OCI-LY1 (cell line): ENCODE measurements at regions not wholly inside any gene's neighbourhood (a gene's known extent, or its start where the extent isn't known, plus 50 kb on each side); places are given as distances from the start of the nearest gene placed in this dataset.

Experiments
- H2AFZ ChIP-seq: fragments of 200-600 bp; sonication (generic), shearing (Covaris generic); 2 replicates; pipeline ENCODE4 v1.6.0; 2014; ENCODE audit warnings: antibody characterized with exemption, mild to moderate bottlenecking, low read length
- H3F3A ChIP-seq: fragments of 200-600 bp; sonication (generic), shearing (Covaris generic); 2 replicates; pipeline ENCODE4 v1.6.0; 2014; ENCODE audit warnings: mild to moderate bottlenecking, antibody characterized with exemption, low read length, moderate library complexity; ENCODE audit not compliant: insufficient read depth
- H3K27ac ChIP-seq: fragments of 200-600 bp; sonication (generic); 2 replicates; pipeline ENCODE4 v1.5.1; 2014; ENCODE audit warnings: low read length, mixed run types, mild to moderate bottlenecking, low read depth; ENCODE audit not compliant: poor library complexity, severe bottlenecking
- H3K27me3 ChIP-seq: fragments of 200-600 bp; sonication (generic); 2 replicates; pipeline ENCODE4 v1.6.0; 2014; ENCODE audit warnings: antibody characterized with exemption, mild to moderate bottlenecking, low read length, moderate library complexity; ENCODE audit not compliant: insufficient read depth
- H3K36me3 ChIP-seq: fragments of 200-600 bp; sonication (generic); 2 replicates; pipeline ENCODE4 v1.6.1; 2014; ENCODE audit warnings: mild to moderate bottlenecking, antibody characterized with exemption, low read length, moderate library complexity, mixed read lengths; ENCODE audit not compliant: insufficient read depth
- H3K4me1 ChIP-seq: fragments of 200-600 bp; sonication (generic); 2 replicates; pipeline ENCODE4 v1.5.1; 2014; ENCODE audit warnings: mild to moderate bottlenecking, low read length, moderate library complexity; ENCODE audit not compliant: insufficient read depth, severe bottlenecking
- H3K4me2 ChIP-seq: fragments of 200-600 bp; sonication (generic), shearing (Covaris generic); 2 replicates; pipeline ENCODE4 v1.6.1; 2014; ENCODE audit warnings: low read length
- H3K4me3 ChIP-seq: fragments of 200-600 bp; sonication (generic); 2 replicates; pipeline ENCODE4 v1.5.1; 2014; ENCODE audit warnings: low read length, low read depth, mild to moderate bottlenecking, mixed read lengths; ENCODE audit not compliant: poor library complexity, severe bottlenecking
- H3K79me2 ChIP-seq: fragments of 200-600 bp; shearing (Covaris generic); 2 replicates; pipeline ENCODE4 v1.6.1; 2016; ENCODE audit warnings: mixed run types, low read length, mixed read lengths; ENCODE audit not compliant: insufficient read depth
- H3K9ac ChIP-seq: fragments of 200-600 bp; sonication (generic), shearing (Covaris generic); 2 replicates; pipeline ENCODE4 v1.6.1; 2014; ENCODE audit warnings: mild to moderate bottlenecking, low read length, mixed read lengths
- H3K9me2 ChIP-seq: fragments of 200-600 bp; sonication (generic), shearing (Covaris generic); 2 replicates; pipeline ENCODE4 v1.6.1; 2014; ENCODE audit warnings: low read depth, mild to moderate bottlenecking, low read length, mixed read lengths
- H3K9me3 ChIP-seq: fragments of 200-600 bp; shearing (Covaris generic); 2 replicates; pipeline ENCODE4 v1.6.1; 2014; ENCODE audit warnings: low read length, mixed read lengths
- H4K20me1 ChIP-seq: fragments of 200-600 bp; sonication (generic), shearing (Covaris generic); 2 replicates; pipeline ENCODE4 v1.6.0; 2016; ENCODE audit warnings: mild to moderate bottlenecking, low read length; ENCODE audit not compliant: insufficient read depth
- CTCF ChIP-seq: fragments of 200-600 bp; sonication (generic), shearing (Covaris generic); IDR thresholded peaks from 2 replicates; pipeline ENCODE4 v1.5.1; 2017; ENCODE audit warnings: mild to moderate bottlenecking, antibody characterized with exemption, low read length, moderate library complexity, mixed read lengths
- EZH2 ChIP-seq: fragments of 200-600 bp; sonication (generic), shearing (Covaris generic); IDR thresholded peaks from 2 replicates; pipeline ENCODE4 v1.8.0; 2017; ENCODE audit warnings: borderline replicate concordance, mixed run types, mild to moderate bottlenecking, antibody characterized with exemption, low read length, moderate library complexity, mixed read lengths

GRCh38 chr3:105199217-105199616, 167.5 kb upstream of the ALCAM start:
- Histone ChIP-seq H3K4me1 (no peaks in the 10 kb centered on the region), H3K79me2 (no peaks in the 10 kb centered on the region), H3K9me2 (no peaks in the 10 kb centered on the region), H3F3A (no peaks in the 10 kb centered on the region), H3K36me3 (no peaks in the 10 kb centered on the region), H3K27ac (no peak overlapping the region), H4K20me1 (no peaks in the 10 kb centered on the region), H3K27me3 (no peaks in the 10 kb centered on the region), H3K4me3 (no peak overlapping the region), H2AFZ (no peak overlapping the region), H3K9me3 (no peaks in the 10 kb centered on the region), H3K9ac (no peak overlapping the region), H3K4me2 (no peak overlapping the region)
- TF ChIP-seq CTCF (no peak), EZH2 (no peak)

GRCh38 chr3:105210141-105210540, 156.6 kb upstream of the ALCAM start:
- H4K20me1 ChIP-seq = no peaks in the 10 kb centered on the region
- no peaks in the 10 kb centered on the region for H3K27me3 ChIP-seq
- H3K4me3 ChIP-seq = no peak overlapping the region
- no peak overlapping the region for H3K9ac ChIP-seq
- no peaks in the 10 kb centered on the region for H3K36me3 ChIP-seq
- H3K9me3 ChIP-seq = no peaks in the 10 kb centered on the region
- no peaks in the 10 kb centered on the region for H3K79me2 ChIP-seq
- H3K27ac ChIP-seq = no peak overlapping the region
- H3F3A ChIP-seq = no peaks in the 10 kb centered on the region
- H3K4me2 ChIP-seq = no peak overlapping the region
- no peak overlapping the region for H2AFZ ChIP-seq
- H3K4me1 ChIP-seq = no peaks in the 10 kb centered on the region
- H3K9me2 ChIP-seq = no peaks in the 10 kb centered on the region
- TF ChIP-seq CTCF = no peak

GRCh38 chr3:105214590-105214989, 152.1 kb upstream of the ALCAM start:
- H3K36me3 ChIP-seq = no peaks in the 10 kb centered on the region
- H3K4me3 ChIP-seq = no peak overlapping the region
- no peak overlapping the region for H2AFZ ChIP-seq
- no peak overlapping the region for H3K9ac ChIP-seq
- H3K4me2 ChIP-seq = no peak overlapping the region
- H3K4me1 ChIP-seq = no peaks in the 10 kb centered on the region
- H4K20me1 ChIP-seq = no peaks in the 10 kb centered on the region
- no peaks in the 10 kb centered on the region for H3K27me3 ChIP-seq
- no peak overlapping the region for H3K27ac ChIP-seq
- H3K9me3 ChIP-seq = no peaks in the 10 kb centered on the region
- no peaks in the 10 kb centered on the region for H3K79me2 ChIP-seq
- no peaks in the 10 kb centered on the region for H3F3A ChIP-seq
- no peaks in the 10 kb centered on the region for H3K9me2 ChIP-seq
- TF ChIP-seq CTCF (no peak), EZH2 (no peak)
